ENCODE measurements at regions not wholly inside any gene's neighbourhood (a gene's known extent, or its start where the extent isn't known, plus 50 kb on each side); places are given as distances from the start of the nearest gene placed in this dataset.

DNA sequence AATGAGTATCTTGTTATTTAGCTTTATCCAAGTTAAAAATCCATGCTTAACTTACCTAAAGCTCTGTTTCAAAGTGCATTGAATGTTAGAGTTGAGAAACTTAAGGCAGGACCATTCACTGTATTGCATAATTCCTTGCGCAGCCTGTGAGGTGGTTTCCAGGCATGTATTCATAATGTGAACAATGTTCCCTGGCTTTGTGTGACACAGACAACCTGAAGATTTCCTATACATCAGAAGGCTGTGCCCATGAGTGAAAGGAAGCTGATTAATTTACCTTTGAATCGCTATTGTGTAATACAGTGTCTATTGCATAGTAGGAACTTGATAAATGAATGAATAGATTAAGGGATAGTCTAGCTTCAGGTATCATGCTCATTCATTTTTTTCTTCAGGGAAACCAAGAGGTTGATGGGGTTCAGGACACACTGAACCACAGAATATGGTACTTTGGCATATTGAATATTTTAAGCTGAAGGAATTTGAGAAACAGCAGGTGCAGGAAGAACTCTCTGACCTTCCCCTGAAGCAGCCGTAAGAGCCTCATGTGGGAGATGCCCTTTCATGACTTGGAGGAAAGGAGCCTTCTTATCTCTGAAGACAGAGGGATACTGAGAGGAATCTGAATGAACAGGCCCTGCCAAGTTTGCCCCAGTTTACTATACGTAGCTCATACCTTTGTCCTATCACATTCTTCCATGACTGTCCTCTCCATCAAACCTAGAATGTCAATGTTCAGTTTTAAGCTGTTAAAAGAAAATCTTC, 88.6 kb upstream of the GNG12 start:
- TF ChIP-seq, protein P1, sequence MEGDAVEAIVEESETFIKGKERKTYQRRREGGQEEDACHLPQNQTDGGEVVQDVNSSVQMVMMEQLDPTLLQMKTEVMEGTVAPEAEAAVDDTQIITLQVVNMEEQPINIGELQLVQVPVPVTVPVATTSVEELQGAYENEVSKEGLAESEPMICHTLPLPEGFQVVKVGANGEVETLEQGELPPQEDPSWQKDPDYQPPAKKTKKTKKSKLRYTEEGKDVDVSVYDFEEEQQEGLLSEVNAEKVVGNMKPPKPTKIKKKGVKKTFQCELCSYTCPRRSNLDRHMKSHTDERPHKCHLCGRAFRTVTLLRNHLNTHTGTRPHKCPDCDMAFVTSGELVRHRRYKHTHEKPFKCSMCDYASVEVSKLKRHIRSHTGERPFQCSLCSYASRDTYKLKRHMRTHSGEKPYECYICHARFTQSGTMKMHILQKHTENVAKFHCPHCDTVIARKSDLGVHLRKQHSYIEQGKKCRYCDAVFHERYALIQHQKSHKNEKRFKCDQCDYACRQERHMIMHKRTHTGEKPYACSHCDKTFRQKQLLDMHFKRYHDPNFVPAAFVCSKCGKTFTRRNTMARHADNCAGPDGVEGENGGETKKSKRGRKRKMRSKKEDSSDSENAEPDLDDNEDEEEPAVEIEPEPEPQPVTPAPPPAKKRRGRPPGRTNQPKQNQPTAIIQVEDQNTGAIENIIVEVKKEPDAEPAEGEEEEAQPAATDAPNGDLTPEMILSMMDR (IDR thresholded peaks at IDR 0.05; ENCODE audit: insufficient read depth, missing control alignments) = no peak
- DNase-seq (ENCODE audit: insufficient read length, low spot score) = no peak
- FAIRE-seq = peak; percentile 35

DNA sequence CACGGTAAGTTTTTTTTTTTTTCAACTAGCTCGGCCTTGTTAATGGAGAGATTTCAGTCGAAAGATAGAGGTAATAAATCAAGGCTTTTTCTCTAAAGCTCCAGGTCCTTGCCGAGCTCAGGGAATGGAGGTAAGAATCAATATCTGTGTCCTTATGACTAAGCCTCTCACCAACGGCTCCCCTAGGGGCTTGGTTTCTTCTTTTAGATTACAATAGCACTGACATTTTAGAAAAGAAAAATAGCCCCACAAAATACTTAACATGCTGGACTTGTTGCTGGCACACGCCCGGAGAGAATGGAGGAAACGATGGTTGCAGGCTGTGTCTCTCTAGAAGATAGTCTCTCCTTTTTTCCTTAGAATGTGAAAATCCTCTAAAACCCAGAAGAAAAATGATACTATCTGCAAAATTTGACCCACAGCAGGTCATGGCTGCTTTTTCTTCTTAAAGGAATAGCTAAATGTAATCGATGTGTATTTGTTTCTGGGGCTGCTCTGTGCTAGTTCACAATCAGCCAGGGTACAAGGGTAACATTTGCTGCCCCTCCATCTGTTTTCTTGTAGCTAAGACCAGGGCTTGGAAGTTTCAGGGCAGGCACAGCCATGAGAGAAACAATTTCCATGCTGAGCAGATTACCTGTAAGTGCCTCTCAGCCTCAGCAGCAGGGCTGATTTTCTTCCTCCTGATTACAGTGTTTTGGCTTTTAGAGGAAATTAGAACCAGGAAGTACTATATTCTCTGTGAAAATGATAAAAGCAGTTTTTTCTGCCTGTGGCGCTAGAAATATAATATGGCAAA, 86.2 kb upstream of the GNG12 start:
- DNase-seq (ENCODE audit: insufficient read length, low spot score) (no peak), FAIRE-seq (no peak)
- TF ChIP-seq, protein P1 (IDR thresholded peaks at IDR 0.05; ENCODE audit: insufficient read depth, missing control alignments) = no peak

DNA sequence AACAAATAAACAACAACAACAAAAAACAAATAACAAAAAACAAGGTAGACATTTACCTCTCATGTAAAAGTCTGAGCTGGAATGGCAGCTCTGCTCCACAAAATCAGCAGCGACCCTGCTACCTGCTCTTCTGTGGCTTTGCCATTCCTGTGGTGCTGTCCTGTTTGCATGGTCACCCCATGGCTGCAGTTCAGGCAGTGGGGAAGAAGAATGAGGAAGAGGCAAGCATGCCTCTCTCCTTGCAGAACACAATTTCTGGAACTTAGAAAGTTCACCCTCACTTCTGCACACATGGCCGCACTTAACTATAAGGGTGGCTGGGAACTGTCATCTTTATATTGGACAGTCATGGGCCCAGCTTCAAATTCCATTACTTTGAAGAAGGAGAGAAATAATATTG, 84.8 kb upstream of the GNG12 start:
- TF ChIP-seq, protein P1 (IDR thresholded peaks at IDR 0.05; ENCODE audit: insufficient read depth, missing control alignments) = no peak
- DNase-seq (ENCODE audit: insufficient read length, low spot score) (no peak), FAIRE-seq (no peak)

DNA sequence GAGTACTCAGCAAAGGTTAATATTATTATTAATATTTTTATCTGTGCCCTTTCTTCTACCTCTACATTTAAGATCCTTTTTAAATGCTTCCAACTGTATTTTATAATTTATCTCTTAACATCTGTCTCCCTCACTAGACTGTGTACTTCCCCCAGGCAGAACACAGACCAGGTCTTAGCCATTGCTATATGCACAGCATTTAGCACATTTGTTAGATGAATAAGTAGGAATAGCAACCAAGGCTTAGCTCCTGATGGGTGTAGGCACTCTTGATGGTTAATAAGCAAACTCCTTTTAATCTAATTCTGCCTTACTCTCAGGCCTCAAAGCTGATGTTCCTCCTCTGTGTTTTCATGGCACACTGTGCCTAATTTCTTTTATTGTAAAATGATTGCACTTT, 83.7 kb upstream of the GNG12 start:
- no peak for FAIRE-seq
- TF ChIP-seq, protein P1 (IDR thresholded peaks at IDR 0.05; ENCODE audit: insufficient read depth, missing control alignments) = no peak
- DNase-seq (ENCODE audit: insufficient read length, low spot score) = no peak

DNA sequence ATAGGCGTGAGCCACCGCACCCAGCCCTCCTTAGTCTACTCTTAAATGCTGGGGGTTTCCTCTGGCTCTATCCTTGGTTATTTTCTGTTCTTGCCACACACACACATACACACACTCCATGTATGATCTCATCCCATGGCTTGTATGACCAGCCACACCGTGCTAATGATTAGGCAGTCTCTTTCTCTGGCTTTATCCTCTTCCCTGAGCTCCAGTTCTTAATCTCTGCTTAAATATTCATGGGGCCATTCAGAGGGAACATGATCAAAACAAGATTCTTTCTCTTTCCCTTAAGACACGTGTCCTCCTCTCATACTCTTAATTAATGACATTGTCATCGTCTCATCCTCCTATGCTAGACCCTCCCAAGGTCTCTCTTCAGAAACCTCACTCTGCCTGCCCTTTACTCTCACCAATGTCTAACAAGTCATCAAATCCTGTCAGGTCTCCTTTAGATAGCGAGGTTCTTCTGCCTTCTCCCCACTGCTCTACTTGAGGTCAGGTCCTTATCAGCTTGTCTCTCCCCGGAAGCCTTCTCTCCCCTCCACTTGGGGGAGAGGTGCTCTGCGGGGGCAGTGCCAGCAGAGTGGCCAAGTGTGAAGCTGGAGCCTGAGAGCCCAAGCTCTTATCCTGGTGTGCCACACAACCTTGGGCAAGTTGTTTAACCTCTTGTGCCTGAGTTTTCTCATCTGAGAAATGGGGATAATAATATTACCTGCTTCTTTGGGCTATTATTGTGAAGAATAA, 83.0 kb upstream of the GNG12 start:
- TF ChIP-seq, protein P1 (IDR thresholded peaks at IDR 0.05; ENCODE audit: insufficient read depth, missing control alignments) = no peak

DNA sequence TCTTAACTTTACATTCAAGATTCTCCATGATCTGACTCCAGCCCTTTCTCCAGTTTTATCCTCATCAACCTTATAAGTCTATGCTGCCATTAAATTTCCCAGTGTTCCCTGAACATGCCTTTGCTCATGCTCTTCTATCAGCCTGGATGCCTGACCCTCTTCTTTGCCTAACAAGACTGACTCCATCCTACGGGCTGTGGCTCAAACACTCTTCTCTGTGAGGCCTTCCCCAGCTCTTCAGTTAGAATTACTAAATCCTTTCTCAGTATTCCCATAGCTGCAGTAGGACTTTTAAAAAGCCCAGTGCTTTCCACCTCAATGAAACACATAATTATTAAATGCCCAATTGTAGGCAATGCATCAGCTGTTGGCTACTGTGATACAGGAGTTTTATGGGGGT, 76.5 kb upstream of the GNG12 start:
- no peak for FAIRE-seq

More for the DNA sequence above, 83.0 kb upstream of the GNG12 start:
- no peak for DNase-seq (ENCODE audit: insufficient read length, low spot score)
- FAIRE-seq = no peak

More for the DNA sequence above, 76.5 kb upstream of the GNG12 start:
- TF ChIP-seq, protein P1 (IDR thresholded peaks at IDR 0.05; ENCODE audit: insufficient read depth, missing control alignments) = no peak
- no peak for DNase-seq (ENCODE audit: insufficient read length, low spot score)

All from D721Med (cell line).